MCF 10A (cell line): ENCODE measurements at regions not wholly inside any gene's neighbourhood (a gene's known extent, or its start where the extent isn't known, plus 50 kb on each side); places are given as distances from the start of the nearest gene placed in this dataset.

Experiments used
- BruUV-seq: library from RNA; stranded (reverse); fragments of 400-500 nt; replicated peaks from 2 replicates; lab custom pipeline; 2021; lab: Mats Ljungman, UMichigan
- CTCF ChIA-PET: fragments of 300-600 bp; sonication (Branson Sonifier 250); formaldehyde crosslinking; extraction: SDS; loops from one replicate; lab custom pipeline; 2021; ENCODE audit warnings: antibody characterized with exemption, inconsistent platforms; lab: Yijun Ruan, JAX
- POLR2A ChIA-PET: fragments of 300-600, 350-650 bp; sonication (Branson Sonifier 250); formaldehyde crosslinking; extraction: SDS; loops from one replicate; lab custom pipeline; 2020; ENCODE audit warnings: antibody characterized with exemption, inconsistent platforms; lab: Yijun Ruan, JAX
- DNase-seq: peaks from one replicate; pipeline ENCODE4 v3.0.0-alpha.2; 2018; ENCODE audit not compliant: unreplicated experiment
- H3K27ac Mint-ChIP-seq: one replicate; pipeline ENCODE4 v1.8.0; 2022; ENCODE audit warnings: mild to moderate bottlenecking, low read depth, mixed read lengths; ENCODE audit not compliant: unreplicated experiment
- H3K27me3 Mint-ChIP-seq: one replicate; pipeline ENCODE4 v1.8.0; 2022; ENCODE audit warnings: mixed read lengths; ENCODE audit not compliant: insufficient read depth, unreplicated experiment
- H3K36me3 Mint-ChIP-seq: one replicate; pipeline ENCODE4 v1.8.0; 2022; ENCODE audit warnings: mild to moderate bottlenecking, moderate library complexity, mixed read lengths; ENCODE audit not compliant: insufficient read depth, unreplicated experiment
- H3K4me1 Mint-ChIP-seq: one replicate; pipeline ENCODE4 v1.8.0; 2022; ENCODE audit warnings: mixed read lengths; ENCODE audit not compliant: insufficient read depth, unreplicated experiment
- H3K4me3 Mint-ChIP-seq: one replicate; pipeline ENCODE4 v1.8.0; 2022; ENCODE audit warnings: mild to moderate bottlenecking, moderate library complexity, mixed read lengths; ENCODE audit not compliant: unreplicated experiment
- H3K9me3 Mint-ChIP-seq: one replicate; pipeline ENCODE4 v1.8.0; 2022; ENCODE audit warnings: mixed read lengths; ENCODE audit not compliant: unreplicated experiment
- CTCF ChIP-seq: fragments of 200-600 bp; IDR thresholded peaks from one replicate; pipeline ENCODE4 v1.8.0; 2022; ENCODE audit warnings: antibody characterized with exemption, mild to moderate bottlenecking; ENCODE audit not compliant: unreplicated experiment
- intact Hi-C: fragments of 100-400 bp; cut with micrococcal nuclease; formaldehyde crosslinking; loops from 2 replicates; pipeline ENCODE4 v1.14.1; 2022

- Mint-ChIP-seq H3K27me3 (no peaks in the 10 kb centered on the region), H3K4me3 (no peak overlapping the region), H3K27ac (no peak overlapping the region), H3K4me1 (no peaks in the 10 kb centered on the region), H3K36me3 (no peaks in the 10 kb centered on the region), H3K9me3 (peaks cover 8% of the 10 kb centered on the region)
- no peak for DNase-seq
- POLR2A ChIA-PET: no interaction called here
- intact Hi-C loops: no loop called here
- BruUV-seq: no TSS peak
- TF ChIP-seq CTCF: no peak
- CTCF ChIA-PET: no interaction called here
Observed at GRCh38 chr5:27220752-27221151, 182.4 kb upstream of the CDH9 start.

- H3K9me3 Mint-ChIP-seq: peaks cover 7% of the 10 kb centered on the region
- ChIA-PET POLR2A (no interaction called here), CTCF (interaction anchor here (0.6 to 1.0 kb wide), 5 partner anchors 32 to 1752 kb away, joined by 3 to 4 read pairs (median 3); no protein-coding TSS in a partner anchor)
- no peaks in the 10 kb centered on the region for H3K27me3 Mint-ChIP-seq
- no peaks in the 10 kb centered on the region for H3K4me1 Mint-ChIP-seq
- no peak for TF ChIP-seq CTCF
- no peak for DNase-seq
- BruUV-seq: no TSS peak
- no peak overlapping the region for H3K4me3 Mint-ChIP-seq
- intact Hi-C loops: no loop called here
- H3K36me3 Mint-ChIP-seq: no peaks in the 10 kb centered on the region
- H3K27ac Mint-ChIP-seq: no peak overlapping the region
Observed at GRCh38 chr5:27217977-27218376, 179.6 kb upstream of the CDH9 start.

GRCh38 chr5:27217155-27217956 lies 179.0 kb upstream of the CDH9 start:
- no TSS peak for BruUV-seq
- CTCF ChIA-PET: interaction anchor here (0.6 to 1.0 kb wide), 3 partner anchors 78 to 1753 kb away, joined by 3 to 4 read pairs (median 3); no protein-coding TSS in a partner anchor
- no peaks in the 10 kb centered on the region for H3K27me3 Mint-ChIP-seq
- H3K4me1 Mint-ChIP-seq: no peaks in the 10 kb centered on the region
- no peak for TF ChIP-seq CTCF
- intact Hi-C loops: no loop called here
- POLR2A ChIA-PET: interaction anchor here (0.6 kb wide), 2 partner anchors 22 to 556 kb away, joined by 3 read pairs; no protein-coding TSS in a partner anchor
- no peak overlapping the region for H3K4me3 Mint-ChIP-seq
- H3K27ac Mint-ChIP-seq: no peak overlapping the region
- H3K9me3 Mint-ChIP-seq: peaks cover 7% of the 10 kb centered on the region
- DNase-seq: no peak
- no peaks in the 10 kb centered on the region for H3K36me3 Mint-ChIP-seq

- BruUV-seq: no TSS peak
- Mint-ChIP-seq H3K27ac (no peak overlapping the region), H3K4me3 (no peak overlapping the region), H3K36me3 (no peaks in the 10 kb centered on the region), H3K9me3 (peaks cover 7% of the 10 kb centered on the region), H3K27me3 (no peaks in the 10 kb centered on the region), H3K4me1 (no peaks in the 10 kb centered on the region)
- no peak for TF ChIP-seq CTCF
- CTCF ChIA-PET: no interaction called here
- POLR2A ChIA-PET: interaction anchor here (0.6 kb wide), 1 partner anchor 21 kb away, joined by 3 read pairs; no protein-coding TSS in a partner anchor
- no peak for DNase-seq
- intact Hi-C loops: no loop called here
Observed at GRCh38 chr5:27216367-27216950, 178.1 kb upstream of the CDH9 start.
